Stimulated activated naive CD8-positive, alpha-beta T cell treated with anti-CD3 and anti-CD28 coated beads, Interleukin-15, amount 100 ng/mL, for 72 hours (primary cell): ENCODE measurements at regions not wholly inside any gene's neighbourhood (a gene's known extent, or its start where the extent isn't known, plus 50 kb on each side); places are given as distances from the start of the nearest gene placed in this dataset.

ENCODE experiments used
- ATAC-seq: fragments of 150-1000 bp; cut with Tn5 transposase; 2 replicates; pipeline ENCODE4 v1.10.0; 2021; ENCODE audit warnings: mild to moderate bottlenecking, moderate library complexity
- DNase-seq, 2 donors: peaks; one replicate each; pipeline ENCODE4 v3.0.0; 2021 to 2022
- H3K27ac Mint-ChIP-seq, 2 donors: one replicate each; pipeline ENCODE4 v1.8.0; 2022; ENCODE audit warnings: mild to moderate bottlenecking in 2 of 2, mixed read lengths in 2 of 2, moderate library complexity in 2 of 2
- H3K27me3 Mint-ChIP-seq: one replicate; pipeline ENCODE4 v1.8.0; 2022; ENCODE audit warnings: mixed read lengths
- H3K4me1 Mint-ChIP-seq: one replicate; pipeline ENCODE4 v1.8.0; 2022; ENCODE audit warnings: mild to moderate bottlenecking, mixed read lengths
- H3K4me3 Mint-ChIP-seq, 2 donors: one replicate each; pipeline ENCODE4 v1.8.0; 2022; ENCODE audit warnings: mild to moderate bottlenecking in 2 of 2, mixed read lengths in 2 of 2, moderate library complexity in 1 of 2
- H3K9me3 Mint-ChIP-seq, 2 donors: one replicate each; pipeline ENCODE4 v1.8.0; 2022; ENCODE audit warnings: mixed read lengths in 2 of 2

- ATAC-seq (no peak), DNase-seq (no peak)
- H3K4me1 Mint-ChIP-seq, result no peaks in the 10 kb centered on the region
- no peak overlapping the region for H3K4me3 Mint-ChIP-seq
- H3K27ac Mint-ChIP-seq, result peak overlapping the region in 1 of 2 donors; percentile 54
- peaks cover 15 to 21% of the 10 kb centered on the region in 2 donors for H3K9me3 Mint-ChIP-seq
- H3K27me3 Mint-ChIP-seq, result no peaks in the 10 kb centered on the region
Measured at GRCh38 chr14:82362452-82362851, 828.8 kb upstream of the SEL1L start.

GRCh38 chr14:82365471-82365870, 831.8 kb upstream of the SEL1L start:
- Mint-ChIP-seq H3K27me3 (no peaks in the 10 kb centered on the region), H3K27ac (no peak overlapping the region)

GRCh38 chr14:82366803-82367202, 833.1 kb upstream of the SEL1L start:
- Mint-ChIP-seq H3K4me1 (no peaks in the 10 kb centered on the region), H3K27ac (no peak overlapping the region), H3K4me3 (no peak overlapping the region), H3K9me3 (peaks cover 7 to 10% of the 10 kb centered on the region in 2 donors), H3K27me3 (no peaks in the 10 kb centered on the region)
- ATAC-seq (no peak), DNase-seq (no peak)

More at GRCh38 chr14:82365471-82365870, 831.8 kb upstream of the SEL1L start:
- H3K9me3 Mint-ChIP-seq, result peaks cover 6 to 7% of the 10 kb centered on the region in 2 donors
- no peaks in the 10 kb centered on the region for H3K4me1 Mint-ChIP-seq
- DNase-seq, result no peak
- no peak for ATAC-seq
- H3K4me3 Mint-ChIP-seq, result no peak overlapping the region

- ATAC-seq, result no peak
- Mint-ChIP-seq H3K4me3 (no peak overlapping the region), H3K4me1 (no peaks in the 10 kb centered on the region), H3K27ac (no peak overlapping the region), H3K9me3 (peaks cover 9 to 27% of the 10 kb centered on the region in 2 donors), H3K27me3 (no peaks in the 10 kb centered on the region)
- no peak for DNase-seq
Measured at GRCh38 chr14:82379291-82379690, 845.6 kb upstream of the SEL1L start.

GRCh38 chr14:82385048-82385447, 851.4 kb upstream of the SEL1L start:
- Mint-ChIP-seq H3K27me3 (no peaks in the 10 kb centered on the region), H3K4me1 (no peaks in the 10 kb centered on the region), H3K4me3 (no peak overlapping the region), H3K9me3 (peaks cover 13 to 17% of the 10 kb centered on the region in 2 donors), H3K27ac (no peak overlapping the region)
- no peak for ATAC-seq
- no peak for DNase-seq

- Mint-ChIP-seq H3K4me1 (no peaks in the 10 kb centered on the region), H3K4me3 (no peak overlapping the region), H3K27ac (no peak overlapping the region), H3K27me3 (no peaks in the 10 kb centered on the region), H3K9me3 (peaks cover 13 to 17% of the 10 kb centered on the region in 2 donors)
- ATAC-seq (no peak), DNase-seq (no peak)
Measured at GRCh38 chr14:82387699-82388098, 854.0 kb upstream of the SEL1L start.

GRCh38 chr14:82388488-82388887, 854.8 kb upstream of the SEL1L start:
- Mint-ChIP-seq H3K27me3 (no peaks in the 10 kb centered on the region), H3K9me3 (peaks cover 13 to 17% of the 10 kb centered on the region in 2 donors), H3K4me3 (no peak overlapping the region), H3K27ac (no peak overlapping the region), H3K4me1 (no peaks in the 10 kb centered on the region)
- DNase-seq (no peak), ATAC-seq (no peak)

GRCh38 chr14:82390586-82390985, 856.9 kb upstream of the SEL1L start:
- Mint-ChIP-seq H3K4me3 (no peak overlapping the region), H3K27ac (no peak overlapping the region), H3K4me1 (no peaks in the 10 kb centered on the region), H3K27me3 (no peaks in the 10 kb centered on the region), H3K9me3 (peaks cover 7 to 17% of the 10 kb centered on the region in 2 donors)
- DNase-seq (no peak), ATAC-seq (no peak)

GRCh38 chr14:82394916-82395315, 861.3 kb upstream of the SEL1L start:
- Mint-ChIP-seq H3K27ac (no peak overlapping the region), H3K4me3 (no peak overlapping the region), H3K4me1 (no peaks in the 10 kb centered on the region), H3K9me3 (peaks cover 9 to 10% of the 10 kb centered on the region in 2 donors), H3K27me3 (no peaks in the 10 kb centered on the region)
- DNase-seq (no peak), ATAC-seq (no peak)

- Mint-ChIP-seq H3K27me3 (no peaks in the 10 kb centered on the region), H3K4me1 (no peaks in the 10 kb centered on the region), H3K9me3 (peaks cover 10 to 17% of the 10 kb centered on the region in 2 donors), H3K27ac (no peak overlapping the region), H3K4me3 (no peak overlapping the region)
- ATAC-seq, result no peak
- no peak for DNase-seq
Measured at GRCh38 chr14:82398256-82398655, 864.6 kb upstream of the SEL1L start.

GRCh38 chr14:82403987-82404386, 870.3 kb upstream of the SEL1L start:
- H3K27me3 Mint-ChIP-seq, result no peaks in the 10 kb centered on the region
- H3K4me1 Mint-ChIP-seq, result no peaks in the 10 kb centered on the region
- peaks cover 0 to 7% of the 10 kb centered on the region in 2 donors for H3K9me3 Mint-ChIP-seq
- H3K4me3 Mint-ChIP-seq, result no peak overlapping the region
- ATAC-seq (no peak), DNase-seq (no peak)
- H3K27ac Mint-ChIP-seq, result no peak overlapping the region

- ATAC-seq, result no peak
- no peak for DNase-seq
- Mint-ChIP-seq H3K4me1 (no peaks in the 10 kb centered on the region), H3K27me3 (no peaks in the 10 kb centered on the region), H3K9me3 (peaks cover 7 to 10% of the 10 kb centered on the region in 2 donors), H3K27ac (no peak overlapping the region), H3K4me3 (no peak overlapping the region)
Measured at GRCh38 chr14:82410064-82410463, 876.4 kb upstream of the SEL1L start.

- ATAC-seq (no peak), DNase-seq (no peak)
- H3K4me3 Mint-ChIP-seq, result no peak overlapping the region
- no peaks in the 10 kb centered on the region for H3K4me1 Mint-ChIP-seq
- peaks cover 18 to 23% of the 10 kb centered on the region in 2 donors for H3K9me3 Mint-ChIP-seq
- H3K27ac Mint-ChIP-seq, result no peak overlapping the region
- no peaks in the 10 kb centered on the region for H3K27me3 Mint-ChIP-seq
Measured at GRCh38 chr14:82411298-82411697, 877.6 kb upstream of the SEL1L start.

GRCh38 chr14:82412545-82412944, 878.9 kb upstream of the SEL1L start:
- DNase-seq (no peak), ATAC-seq (no peak)
- H3K27me3 Mint-ChIP-seq, result no peaks in the 10 kb centered on the region
- H3K9me3 Mint-ChIP-seq, result peaks cover 25 to 32% of the 10 kb centered on the region in 2 donors
- H3K4me3 Mint-ChIP-seq, result no peak overlapping the region
- H3K4me1 Mint-ChIP-seq, result no peaks in the 10 kb centered on the region
- H3K27ac Mint-ChIP-seq, result no peak overlapping the region

GRCh38 chr14:82414853-82415539, 881.3 kb upstream of the SEL1L start:
- Mint-ChIP-seq H3K9me3 (peaks cover 30 to 47% of the 10 kb centered on the region in 2 donors), H3K27ac (no peak overlapping the region), H3K4me1 (no peaks in the 10 kb centered on the region), H3K27me3 (no peaks in the 10 kb centered on the region), H3K4me3 (no peak overlapping the region)
- DNase-seq (no peak), ATAC-seq (no peak)

GRCh38 chr14:82419933-82420332, 886.3 kb upstream of the SEL1L start:
- Mint-ChIP-seq H3K27ac (no peak overlapping the region), H3K4me1 (no peaks in the 10 kb centered on the region), H3K4me3 (no peak overlapping the region), H3K9me3 (peaks cover 24 to 52% of the 10 kb centered on the region in 2 donors), H3K27me3 (no peaks in the 10 kb centered on the region)
- DNase-seq (no peak), ATAC-seq (no peak)

GRCh38 chr14:82420871-82421270, 887.2 kb upstream of the SEL1L start:
- Mint-ChIP-seq H3K9me3 (peaks cover 15 to 42% of the 10 kb centered on the region in 2 donors), H3K4me3 (no peak overlapping the region), H3K4me1 (no peaks in the 10 kb centered on the region), H3K27me3 (no peaks in the 10 kb centered on the region), H3K27ac (no peak overlapping the region)
- DNase-seq, result no peak
- ATAC-seq, result no peak
